Activated B cell treated with CpG ODN at 0.5 μM for 24 hours (primary cell): ENCODE measurements at regions not wholly inside any gene's neighbourhood (a gene's known extent, or its start where the extent isn't known, plus 50 kb on each side); places are given as distances from the start of the nearest gene placed in this dataset.

Experiments used
- ATAC-seq: fragments of 200-7000 bp; cut with Tn5 transposase; one replicate; pipeline ENCODE4 v1.10.0; 2021; ENCODE audit warnings: low read depth, mild to moderate bottlenecking, moderate library complexity
- CTCF ChIA-PET: fragments of 350-600 bp; sonication (Branson Sonifier 250); formaldehyde crosslinking; loops from one replicate; lab custom pipeline; 2021; ENCODE audit warnings: antibody characterized with exemption; lab: Charles Lee
- POLR2A ChIA-PET: fragments of 350-600 bp; sonication (Branson Sonifier 250); formaldehyde crosslinking; loops from one replicate; lab custom pipeline; 2021; ENCODE audit warnings: antibody characterized with exemption; lab: Charles Lee
- DNase-seq: peaks from one replicate; pipeline ENCODE4 v3.0.0; 2022
- H3K27ac Mint-ChIP-seq: one replicate; pipeline ENCODE4 v1.8.0; 2020; ENCODE audit warnings: mixed read lengths
- H3K27me3 Mint-ChIP-seq: one replicate; pipeline ENCODE4 v1.8.0; 2021; ENCODE audit warnings: mixed read lengths
- H3K36me3 Mint-ChIP-seq: one replicate; pipeline ENCODE4 v1.8.0; 2021; ENCODE audit warnings: low read depth, mixed read lengths
- H3K4me1 Mint-ChIP-seq: one replicate; pipeline ENCODE4 v1.8.0; 2021; ENCODE audit warnings: mixed read lengths
- H3K4me3 Mint-ChIP-seq: one replicate; pipeline ENCODE4 v1.8.0; 2020; ENCODE audit warnings: mild to moderate bottlenecking, mixed read lengths
- H3K9me3 Mint-ChIP-seq: one replicate; pipeline ENCODE4 v1.8.0; 2020; ENCODE audit warnings: mixed read lengths
- CTCF ChIP-seq: fragments of 200-600 bp; IDR thresholded peaks from one replicate; pipeline ENCODE4 v1.8.0; 2022; ENCODE audit warnings: antibody characterized with exemption, mild to moderate bottlenecking
- intact Hi-C: fragments of 100-400 bp; cut with micrococcal nuclease; formaldehyde crosslinking; loops from one replicate; pipeline ENCODE4 v1.15.1; 2024

GRCh38 chr6:50102676-50103075 lies 52.9 kb upstream of the DEFB112 start:
- Mint-ChIP-seq H3K4me3 (no peak overlapping the region), H3K27me3 (no peaks in the 10 kb centered on the region), H3K9me3 (peaks cover 2% of the 10 kb centered on the region), H3K4me1 (no peaks in the 10 kb centered on the region), H3K36me3 (no peaks in the 10 kb centered on the region), H3K27ac (no peak overlapping the region)
- ChIA-PET CTCF (no interaction called here), POLR2A (no interaction called here)
- ATAC-seq: no peak
- DNase-seq: no peak
- no peak for TF ChIP-seq CTCF
- intact Hi-C loops: no loop called here

- no peak for ATAC-seq
- Mint-ChIP-seq H3K27ac (no peak overlapping the region), H3K4me3 (no peak overlapping the region), H3K4me1 (no peaks in the 10 kb centered on the region), H3K27me3 (no peaks in the 10 kb centered on the region), H3K9me3 (peaks cover 2% of the 10 kb centered on the region), H3K36me3 (no peaks in the 10 kb centered on the region)
- TF ChIP-seq CTCF: no peak
- ChIA-PET CTCF (no interaction called here), POLR2A (no interaction called here)
- intact Hi-C loops: no loop called here
- no peak for DNase-seq
These were observed 60.9 kb upstream of the DEFB112 start for GRCh38 chr6:50110587-50110986.

- Mint-ChIP-seq H3K27me3 (no peaks in the 10 kb centered on the region), H3K27ac (no peak overlapping the region), H3K4me1 (no peaks in the 10 kb centered on the region), H3K4me3 (no peak overlapping the region), H3K36me3 (no peaks in the 10 kb centered on the region), H3K9me3 (peaks cover 2% of the 10 kb centered on the region)
- DNase-seq (no peak), ATAC-seq (no peak)
- no peak for TF ChIP-seq CTCF
- POLR2A ChIA-PET: no interaction called here
- intact Hi-C loops: no loop called here
- CTCF ChIA-PET: no interaction called here
These were observed 63.5 kb upstream of the DEFB112 start for GRCh38 chr6:50112981-50113857.

- ATAC-seq (no peak), DNase-seq (no peak)
- CTCF ChIA-PET: no interaction called here
- intact Hi-C loops: no loop called here
- no peak overlapping the region for H3K27ac Mint-ChIP-seq
- POLR2A ChIA-PET: no interaction called here
- H3K4me1 Mint-ChIP-seq: no peaks in the 10 kb centered on the region
- H3K9me3 Mint-ChIP-seq: no peaks in the 10 kb centered on the region
- no peaks in the 10 kb centered on the region for H3K36me3 Mint-ChIP-seq
- H3K27me3 Mint-ChIP-seq: no peaks in the 10 kb centered on the region
- no peak overlapping the region for H3K4me3 Mint-ChIP-seq
- no peak for TF ChIP-seq CTCF
These were observed 66.7 kb upstream of the DEFB112 start for GRCh38 chr6:50116390-50116789.

GRCh38 chr6:50116797-50117542 lies 67.2 kb upstream of the DEFB112 start:
- intact Hi-C loops: no loop called here
- POLR2A ChIA-PET: no interaction called here
- Mint-ChIP-seq H3K4me3 (no peak overlapping the region), H3K36me3 (no peaks in the 10 kb centered on the region), H3K9me3 (no peaks in the 10 kb centered on the region), H3K4me1 (no peaks in the 10 kb centered on the region), H3K27ac (no peak overlapping the region), H3K27me3 (no peaks in the 10 kb centered on the region)
- CTCF ChIA-PET: no interaction called here
- DNase-seq (no peak), ATAC-seq (no peak)
- no peak for TF ChIP-seq CTCF
